Neural cell (in vitro differentiated cells): ENCODE measurements at regions not wholly inside any gene's neighbourhood (a gene's known extent, or its start where the extent isn't known, plus 50 kb on each side); places are given as distances from the start of the nearest gene placed in this dataset.

Experiments used
- RAD21 ChIP-seq: fragments of 450-650 bp; conservative IDR thresholded peaks from 2 replicates; pipeline ENCODE4 v1.6.1; 2014; ENCODE audit warnings: antibody characterized with exemption, mild to moderate bottlenecking, moderate library complexity
- SMC3 ChIP-seq: fragments of 450-650 bp; conservative IDR thresholded peaks from 2 replicates; pipeline ENCODE4 v1.6.1; 2014; ENCODE audit warnings: antibody characterized with exemption, mild to moderate bottlenecking, moderate library complexity; ENCODE audit not compliant: poor library complexity
- TF ChIP-seq, protein P1 (sequence below): fragments of 450-650 bp; IDR thresholded peaks from 2 replicates; pipeline ENCODE4 v1.5.1; 2014; ENCODE audit warnings: antibody characterized with exemption, mild to moderate bottlenecking, moderate library complexity; ENCODE audit not compliant: poor library complexity, severe bottlenecking

DNA sequence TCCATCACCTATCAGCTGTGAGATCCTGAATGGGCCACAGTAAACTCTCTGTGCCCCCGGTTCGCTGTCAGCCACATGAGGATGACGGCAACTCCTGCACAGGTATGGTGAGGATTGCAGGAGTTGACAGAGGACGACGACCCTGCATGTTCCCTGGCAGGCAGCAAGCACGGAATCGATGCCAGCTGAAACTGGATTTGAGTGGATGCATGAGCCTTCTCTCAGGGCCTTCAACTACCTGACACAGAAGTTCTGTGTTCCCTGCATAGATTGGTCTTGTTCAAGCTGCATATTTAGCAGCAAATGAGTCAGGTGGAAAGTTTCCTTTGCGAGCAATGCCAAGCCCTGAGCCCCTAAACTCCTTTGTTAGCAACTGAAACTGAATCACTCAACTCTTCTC lies 69.6 kb upstream of the PTCH1 start:
- TF ChIP-seq, protein P1, sequence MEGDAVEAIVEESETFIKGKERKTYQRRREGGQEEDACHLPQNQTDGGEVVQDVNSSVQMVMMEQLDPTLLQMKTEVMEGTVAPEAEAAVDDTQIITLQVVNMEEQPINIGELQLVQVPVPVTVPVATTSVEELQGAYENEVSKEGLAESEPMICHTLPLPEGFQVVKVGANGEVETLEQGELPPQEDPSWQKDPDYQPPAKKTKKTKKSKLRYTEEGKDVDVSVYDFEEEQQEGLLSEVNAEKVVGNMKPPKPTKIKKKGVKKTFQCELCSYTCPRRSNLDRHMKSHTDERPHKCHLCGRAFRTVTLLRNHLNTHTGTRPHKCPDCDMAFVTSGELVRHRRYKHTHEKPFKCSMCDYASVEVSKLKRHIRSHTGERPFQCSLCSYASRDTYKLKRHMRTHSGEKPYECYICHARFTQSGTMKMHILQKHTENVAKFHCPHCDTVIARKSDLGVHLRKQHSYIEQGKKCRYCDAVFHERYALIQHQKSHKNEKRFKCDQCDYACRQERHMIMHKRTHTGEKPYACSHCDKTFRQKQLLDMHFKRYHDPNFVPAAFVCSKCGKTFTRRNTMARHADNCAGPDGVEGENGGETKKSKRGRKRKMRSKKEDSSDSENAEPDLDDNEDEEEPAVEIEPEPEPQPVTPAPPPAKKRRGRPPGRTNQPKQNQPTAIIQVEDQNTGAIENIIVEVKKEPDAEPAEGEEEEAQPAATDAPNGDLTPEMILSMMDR: no peak
- TF ChIP-seq SMC3 (no peak), RAD21 (no peak)
